ENCODE measurements at regions not wholly inside any gene's neighbourhood (a gene's known extent, or its start where the extent isn't known, plus 50 kb on each side); places are given as distances from the start of the nearest gene placed in this dataset.
A peak's percentile ranks its signal among the peaks of the same experiment; 100 is the strongest.

DNA sequence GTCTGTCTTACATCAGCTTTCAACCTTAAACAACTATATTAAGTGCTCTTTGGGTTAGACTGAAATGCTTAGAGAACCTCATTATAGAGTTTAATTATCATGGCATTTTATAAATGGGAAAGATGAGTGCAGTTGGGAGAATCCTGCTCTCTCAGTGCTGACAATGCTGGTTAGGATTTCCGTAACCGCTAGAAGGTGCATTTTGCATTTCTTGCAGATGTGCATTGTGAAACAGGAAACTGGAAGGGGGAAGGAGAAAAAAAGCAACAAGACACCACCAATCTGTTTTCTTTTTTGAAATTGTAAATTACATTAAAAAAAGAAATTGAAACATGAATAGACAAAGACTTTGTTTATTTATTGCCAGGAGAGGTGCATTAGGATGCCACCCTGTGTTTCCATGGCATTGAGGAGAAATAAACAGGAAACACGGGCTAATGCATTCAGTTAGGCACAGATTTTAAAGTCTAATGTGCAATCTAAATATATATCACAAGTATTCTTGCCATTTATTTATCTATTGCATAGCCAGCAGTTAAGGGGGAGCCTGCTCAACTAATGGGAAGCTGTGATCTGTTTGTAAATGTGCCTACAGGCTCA, 478.9 kb downstream of the PSAT1 start:
- no peaks in the 10 kb centered on the region for H3K4me1 ChIP-seq
- no peak for FAIRE-seq
- CTCF ChIA-PET, result no interaction called here
- WGBS (ENCODE audit: missing lambda C conversion rate), result 87% methylated on average over 3 of the region's 3 CpGs
- POLR2A ChIA-PET, result no interaction called here
- no peak overlapping the region for H3K27ac ChIP-seq
- H3K4me2 ChIP-seq, result no peak overlapping the region
- no peak for ATAC-seq
- no peak for TF ChIP-seq HDAC2 (IDR thresholded peaks at IDR 0.05)
- TF ChIP-seq CBX8 (IDR thresholded peaks at IDR 0.05), result no peak
- TF ChIP-seq RCOR1 (IDR thresholded peaks at IDR 0.05; ENCODE audit: low read depth, low read length), result no peak
- no peak for TF ChIP-seq SREBF2 (IDR thresholded peaks at IDR 0.05)
- TF ChIP-seq EP300 (IDR thresholded peaks at IDR 0.05), result no peak
- TF ChIP-seq ZFP36 (IDR thresholded peaks at IDR 0.05; ENCODE audit: borderline replicate concordance, partially characterized antibody), result no peak
- TF ChIP-seq, protein P1, sequence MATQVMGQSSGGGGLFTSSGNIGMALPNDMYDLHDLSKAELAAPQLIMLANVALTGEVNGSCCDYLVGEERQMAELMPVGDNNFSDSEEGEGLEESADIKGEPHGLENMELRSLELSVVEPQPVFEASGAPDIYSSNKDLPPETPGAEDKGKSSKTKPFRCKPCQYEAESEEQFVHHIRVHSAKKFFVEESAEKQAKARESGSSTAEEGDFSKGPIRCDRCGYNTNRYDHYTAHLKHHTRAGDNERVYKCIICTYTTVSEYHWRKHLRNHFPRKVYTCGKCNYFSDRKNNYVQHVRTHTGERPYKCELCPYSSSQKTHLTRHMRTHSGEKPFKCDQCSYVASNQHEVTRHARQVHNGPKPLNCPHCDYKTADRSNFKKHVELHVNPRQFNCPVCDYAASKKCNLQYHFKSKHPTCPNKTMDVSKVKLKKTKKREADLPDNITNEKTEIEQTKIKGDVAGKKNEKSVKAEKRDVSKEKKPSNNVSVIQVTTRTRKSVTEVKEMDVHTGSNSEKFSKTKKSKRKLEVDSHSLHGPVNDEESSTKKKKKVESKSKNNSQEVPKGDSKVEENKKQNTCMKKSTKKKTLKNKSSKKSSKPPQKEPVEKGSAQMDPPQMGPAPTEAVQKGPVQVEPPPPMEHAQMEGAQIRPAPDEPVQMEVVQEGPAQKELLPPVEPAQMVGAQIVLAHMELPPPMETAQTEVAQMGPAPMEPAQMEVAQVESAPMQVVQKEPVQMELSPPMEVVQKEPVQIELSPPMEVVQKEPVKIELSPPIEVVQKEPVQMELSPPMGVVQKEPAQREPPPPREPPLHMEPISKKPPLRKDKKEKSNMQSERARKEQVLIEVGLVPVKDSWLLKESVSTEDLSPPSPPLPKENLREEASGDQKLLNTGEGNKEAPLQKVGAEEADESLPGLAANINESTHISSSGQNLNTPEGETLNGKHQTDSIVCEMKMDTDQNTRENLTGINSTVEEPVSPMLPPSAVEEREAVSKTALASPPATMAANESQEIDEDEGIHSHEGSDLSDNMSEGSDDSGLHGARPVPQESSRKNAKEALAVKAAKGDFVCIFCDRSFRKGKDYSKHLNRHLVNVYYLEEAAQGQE (IDR thresholded peaks at IDR 0.05), result no peak
- no peak for TF ChIP-seq FOSB (CRISPR knock-in tag; IDR thresholded peaks at IDR 0.05)
- no peak for TF ChIP-seq HEYL (CRISPR knock-in tag; IDR thresholded peaks at IDR 0.05)
- TF ChIP-seq NPAS2 (CRISPR knock-in tag; IDR thresholded peaks at IDR 0.05; ENCODE audit: borderline replicate concordance), result no peak
- no peak for TF ChIP-seq FOSL2 (IDR thresholded peaks at IDR 0.05)
- no peak for TF ChIP-seq FOSL2 (CRISPR knock-in tag; IDR thresholded peaks at IDR 0.05)
- no peak for TF ChIP-seq CHD4 (IDR thresholded peaks at IDR 0.05; ENCODE audit: borderline replicate concordance)
- TF ChIP-seq RAD21 (conservative IDR thresholded peaks at IDR 0.05 in 1 of 2, IDR thresholded peaks at IDR 0.05 in 1 of 2), result no peak
- no peak for TF ChIP-seq BHLHE40 (IDR thresholded peaks at IDR 0.05; ENCODE audit: low read depth, low read length)
- no peak overlapping the region for H3K4me3 ChIP-seq
- DNase-seq (ENCODE audit: low read depth in 1 of 2, low spot score in 1 of 2), result no peak
- no peaks in the 10 kb centered on the region for H3K9me3 ChIP-seq

DNA sequence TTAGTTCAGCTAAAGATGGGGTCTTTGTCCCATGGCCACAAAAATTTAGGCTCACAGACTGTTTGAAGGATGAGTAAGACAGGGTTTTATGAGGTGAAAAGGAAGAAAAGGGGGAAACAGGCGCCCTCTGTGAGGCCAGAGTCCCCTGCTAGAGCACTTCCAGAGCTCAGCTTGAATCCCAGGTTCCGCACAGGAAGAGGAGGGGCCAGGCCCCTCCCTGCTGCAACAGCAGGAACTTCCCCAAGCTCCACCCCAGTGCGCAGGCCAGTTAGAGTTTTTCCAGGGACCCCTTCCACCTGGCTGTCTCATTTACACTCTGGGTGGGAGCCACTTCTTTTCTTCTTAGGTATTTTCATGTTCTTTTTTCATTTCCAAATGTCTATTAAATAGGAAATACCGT, 480.8 kb downstream of the PSAT1 start:
- CTCF ChIA-PET, result interaction anchor here (0.5 to 1.5 kb wide), 2 partner anchors 13 to 351 kb away, joined by 3 read pairs; no protein-coding TSS in a partner anchor
- Histone ChIP-seq H3K27ac (peak overlapping the region in 1 of 2 experiments; percentile 3; a peak in 1 of 6 replicates), H3K4me2 (no peak overlapping the region), H3K9me3 (no peaks in the 10 kb centered on the region), H3K4me3 (no peak overlapping the region), H3K4me1 (no peaks in the 10 kb centered on the region)
- no peak for ATAC-seq
- FAIRE-seq, result no peak
- TF ChIP-seq HOXA7 (CRISPR knock-in tag; IDR thresholded peaks at IDR 0.05), result no peak
- TF ChIP-seq, protein P2, sequence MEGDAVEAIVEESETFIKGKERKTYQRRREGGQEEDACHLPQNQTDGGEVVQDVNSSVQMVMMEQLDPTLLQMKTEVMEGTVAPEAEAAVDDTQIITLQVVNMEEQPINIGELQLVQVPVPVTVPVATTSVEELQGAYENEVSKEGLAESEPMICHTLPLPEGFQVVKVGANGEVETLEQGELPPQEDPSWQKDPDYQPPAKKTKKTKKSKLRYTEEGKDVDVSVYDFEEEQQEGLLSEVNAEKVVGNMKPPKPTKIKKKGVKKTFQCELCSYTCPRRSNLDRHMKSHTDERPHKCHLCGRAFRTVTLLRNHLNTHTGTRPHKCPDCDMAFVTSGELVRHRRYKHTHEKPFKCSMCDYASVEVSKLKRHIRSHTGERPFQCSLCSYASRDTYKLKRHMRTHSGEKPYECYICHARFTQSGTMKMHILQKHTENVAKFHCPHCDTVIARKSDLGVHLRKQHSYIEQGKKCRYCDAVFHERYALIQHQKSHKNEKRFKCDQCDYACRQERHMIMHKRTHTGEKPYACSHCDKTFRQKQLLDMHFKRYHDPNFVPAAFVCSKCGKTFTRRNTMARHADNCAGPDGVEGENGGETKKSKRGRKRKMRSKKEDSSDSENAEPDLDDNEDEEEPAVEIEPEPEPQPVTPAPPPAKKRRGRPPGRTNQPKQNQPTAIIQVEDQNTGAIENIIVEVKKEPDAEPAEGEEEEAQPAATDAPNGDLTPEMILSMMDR (IDR thresholded peaks at IDR 0.05), result no peak
- TF ChIP-seq FOXS1 (CRISPR knock-in tag; IDR thresholded peaks at IDR 0.05), result no peak
- 77% methylated on average over 4 of the region's 4 CpGs for WGBS (ENCODE audit: missing lambda C conversion rate)
- no peak for DNase-seq (ENCODE audit: low read depth in 1 of 2, low spot score in 1 of 2)
- POLR2A ChIA-PET, result no interaction called here

GRCh38 chr9:78778318-78778717, 481.4 kb downstream of the PSAT1 start:
- POLR2A ChIA-PET, result no interaction called here
- no peak for DNase-seq (ENCODE audit: low read depth in 1 of 2, low spot score in 1 of 2)

More at GRCh38 chr9:78778318-78778717, 481.4 kb downstream of the PSAT1 start:
- no peak for FAIRE-seq
- Histone ChIP-seq H3K27ac (no peak overlapping the region), H3K9me3 (no peaks in the 10 kb centered on the region), H3K4me3 (no peak overlapping the region), H3K4me1 (no peaks in the 10 kb centered on the region), H3K4me2 (no peak overlapping the region)
- CTCF ChIA-PET, result interaction anchor here (0.5 to 1.5 kb wide), 4 partner anchors 12 to 351 kb away, joined by 3 read pairs; no protein-coding TSS in a partner anchor
- TF ChIP-seq CBX8 (IDR thresholded peaks at IDR 0.05) (no peak), HOXB5 (CRISPR knock-in tag; IDR thresholded peaks at IDR 0.05) (no peak), HDAC2 (IDR thresholded peaks at IDR 0.05) (no peak), MAFK (IDR thresholded peaks at IDR 0.05; ENCODE audit: partially characterized antibody) (peak; percentile 93), FOXS1 (CRISPR knock-in tag; IDR thresholded peaks at IDR 0.05) (no peak)
- ATAC-seq, result no peak
- WGBS (ENCODE audit: missing lambda C conversion rate), result 79% methylated on average over 3 of the region's 3 CpGs
